Esophagus squamous epithelium (tissue), 5 donors: ENCODE measurements at regions not wholly inside any gene's neighbourhood (a gene's known extent, or its start where the extent isn't known, plus 50 kb on each side); places are given as distances from the start of the nearest gene placed in this dataset.

Source experiments
- DNase-seq: peaks from one replicate; lab custom pipeline; 2025; lab: John Stamatoyannopoulos, UW
- H3K27ac ChIP-seq, 4 donors: fragments of 200-600 bp; sonication (generic); one replicate each; pipeline ENCODE4 v1.5.1; 2016 to 2019; ENCODE audit warnings: mild to moderate bottlenecking in 1 of 4
- H3K27me3 ChIP-seq, 4 donors: fragments of 200-600 bp; sonication (generic); 1 replicate in 3 of 4; 2 replicates in 1 of 4; pipeline versions ENCODE4 v1.5.1 to v1.6.0; 2017 to 2021; ENCODE audit warnings: antibody characterized with exemption in 1 of 4
- H3K36me3 ChIP-seq, 3 donors: fragments of 200-600 bp; sonication (generic); one replicate each; pipeline ENCODE4 v1.5.1; 2016 to 2019
- H3K4me1 ChIP-seq, 3 donors: fragments of 200-600 bp; sonication (generic); one replicate each; pipeline ENCODE4 v1.5.1; 2017 to 2019
- H3K4me3 ChIP-seq, 4 donors: fragments of 200-600 bp; sonication (generic); 1 replicate in 3 of 4; 2 replicates in 1 of 4; pipeline ENCODE4 v1.5.1; 2016 to 2019; ENCODE audit warnings: mild to moderate bottlenecking in 2 of 4, moderate library complexity in 1 of 4
- H3K9me3 ChIP-seq, 3 donors: fragments of 200-600 bp; sonication (generic); one replicate each; pipeline ENCODE4 v1.5.1; 2016 to 2019
- POLR2A ChIP-seq, 4 donors: fragments of 450-650 bp; IDR thresholded peaks; one replicate each; pipeline ENCODE4 v1.6.1; 2017; ENCODE audit warnings: antibody characterized with exemption in 4 of 4, mild to moderate bottlenecking in 4 of 4, moderate library complexity in 3 of 4
- WGBS, 2 donors: methylation state at CpG; one replicate each; pipeline ENCODE4 v1.1.5; 2018; 5-methylcytosine and 5-hydroxymethylcytosine counted together
- intact Hi-C: fragments of 100-400 bp; cut with DNase I; formaldehyde crosslinking; loops from one replicate; pipeline ENCODE4 v1.15.0; 2022
- TF ChIP-seq, protein P1 (sequence below), 6 experiments: fragments of 450-650 bp in 4 of 6; fragments of 200-600 bp in 2 of 6; sonication (generic) in 2 of 6; IDR thresholded peaks; one replicate each; pipeline ENCODE4 v1.5.1; 2016 to 2019; ENCODE audit warnings: antibody characterized with exemption in 6 of 6, mild to moderate bottlenecking in 4 of 6, moderate library complexity in 4 of 6
- donor health status: DM: yes; HTN: yes; CAD: no.

DNA sequence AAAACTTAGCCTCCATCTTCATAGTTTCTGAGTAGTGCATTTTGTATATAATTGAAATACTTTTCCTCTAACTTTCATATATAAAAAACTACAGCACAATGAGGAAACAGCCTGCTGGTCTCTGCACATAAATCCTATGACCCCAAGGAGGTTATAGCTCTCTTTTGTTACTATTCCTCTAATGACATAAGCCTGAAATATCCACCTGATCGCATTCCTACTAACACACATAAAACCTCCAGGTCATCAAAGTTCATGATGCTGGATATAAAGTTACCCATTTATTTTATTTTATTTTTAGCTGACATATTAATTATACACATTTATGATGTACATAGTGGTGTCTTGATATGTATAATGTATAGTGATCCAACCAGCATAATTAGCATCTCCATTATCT is 1042.0 kb upstream of the B3GALT2 start:
- no peak for DNase-seq
- WGBS, 2 donors, result 86 to 87% methylated on average over 1 of the region's 1 CpG
- Histone ChIP-seq H3K27ac (no peak overlapping the region), H3K9me3 (no peaks in the 10 kb centered on the region), H3K36me3 (no peaks in the 10 kb centered on the region), H3K4me1 (no peaks in the 10 kb centered on the region), H3K4me3 (no peak overlapping the region), H3K27me3 (no peaks in the 10 kb centered on the region)
- intact Hi-C loops, result no loop called here
- no peak for TF ChIP-seq POLR2A (IDR thresholded peaks at IDR 0.05)
- TF ChIP-seq, protein P1, sequence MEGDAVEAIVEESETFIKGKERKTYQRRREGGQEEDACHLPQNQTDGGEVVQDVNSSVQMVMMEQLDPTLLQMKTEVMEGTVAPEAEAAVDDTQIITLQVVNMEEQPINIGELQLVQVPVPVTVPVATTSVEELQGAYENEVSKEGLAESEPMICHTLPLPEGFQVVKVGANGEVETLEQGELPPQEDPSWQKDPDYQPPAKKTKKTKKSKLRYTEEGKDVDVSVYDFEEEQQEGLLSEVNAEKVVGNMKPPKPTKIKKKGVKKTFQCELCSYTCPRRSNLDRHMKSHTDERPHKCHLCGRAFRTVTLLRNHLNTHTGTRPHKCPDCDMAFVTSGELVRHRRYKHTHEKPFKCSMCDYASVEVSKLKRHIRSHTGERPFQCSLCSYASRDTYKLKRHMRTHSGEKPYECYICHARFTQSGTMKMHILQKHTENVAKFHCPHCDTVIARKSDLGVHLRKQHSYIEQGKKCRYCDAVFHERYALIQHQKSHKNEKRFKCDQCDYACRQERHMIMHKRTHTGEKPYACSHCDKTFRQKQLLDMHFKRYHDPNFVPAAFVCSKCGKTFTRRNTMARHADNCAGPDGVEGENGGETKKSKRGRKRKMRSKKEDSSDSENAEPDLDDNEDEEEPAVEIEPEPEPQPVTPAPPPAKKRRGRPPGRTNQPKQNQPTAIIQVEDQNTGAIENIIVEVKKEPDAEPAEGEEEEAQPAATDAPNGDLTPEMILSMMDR (IDR thresholded peaks at IDR 0.05), result no peak

DNA sequence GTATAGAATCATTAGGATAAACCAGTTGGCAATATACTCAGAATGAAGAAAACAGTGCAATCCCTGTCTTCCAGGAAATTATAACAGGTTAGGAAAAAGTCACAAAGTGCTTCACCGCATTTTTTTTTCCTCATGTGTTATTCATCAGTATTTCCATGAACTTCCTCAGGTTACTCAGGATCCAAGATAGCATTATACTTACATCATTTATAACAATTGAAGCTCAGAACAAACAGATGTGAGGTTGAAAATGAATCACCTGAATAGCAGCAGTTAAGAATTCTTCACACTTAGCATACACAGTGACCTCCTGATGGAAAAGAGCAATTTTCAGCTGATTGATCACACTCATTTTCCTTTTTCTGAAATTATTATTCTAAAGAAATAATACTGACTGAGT is 1040.7 kb upstream of the B3GALT2 start:
- 39 to 59% methylated on average over 1 of the region's 1 CpG for WGBS, 2 donors

DNA sequence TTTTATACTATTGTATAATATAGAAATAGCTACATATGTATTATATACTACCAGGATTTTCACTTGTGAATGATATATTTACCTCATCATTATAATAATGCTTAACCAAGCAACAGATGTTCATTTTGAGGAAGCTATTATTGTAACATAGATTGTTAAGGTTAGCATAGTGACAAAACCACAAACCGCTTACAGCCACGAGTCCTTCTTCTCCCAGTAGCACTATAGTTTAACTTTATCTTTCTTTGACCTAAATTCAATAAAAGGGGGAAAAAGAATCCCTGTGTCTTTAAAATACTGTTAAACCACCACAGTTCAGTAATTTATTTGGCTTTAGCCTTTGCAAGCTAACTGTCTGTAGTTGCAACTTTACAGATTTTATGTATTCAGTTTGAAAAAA is 1039.4 kb upstream of the B3GALT2 start:
- TF ChIP-seq, protein P1 (IDR thresholded peaks at IDR 0.05), result no peak
- H3K36me3 ChIP-seq, result no peaks in the 10 kb centered on the region

More for the DNA sequence above, 1040.7 kb upstream of the B3GALT2 start:
- TF ChIP-seq POLR2A (IDR thresholded peaks at IDR 0.05), result no peak
- TF ChIP-seq, protein P1 (IDR thresholded peaks at IDR 0.05), result no peak
- Histone ChIP-seq H3K9me3 (no peaks in the 10 kb centered on the region), H3K36me3 (no peaks in the 10 kb centered on the region), H3K27me3 (no peaks in the 10 kb centered on the region), H3K4me3 (no peak overlapping the region), H3K4me1 (no peaks in the 10 kb centered on the region), H3K27ac (no peak overlapping the region)
- no peak for DNase-seq
- intact Hi-C loops, result no loop called here

DNA sequence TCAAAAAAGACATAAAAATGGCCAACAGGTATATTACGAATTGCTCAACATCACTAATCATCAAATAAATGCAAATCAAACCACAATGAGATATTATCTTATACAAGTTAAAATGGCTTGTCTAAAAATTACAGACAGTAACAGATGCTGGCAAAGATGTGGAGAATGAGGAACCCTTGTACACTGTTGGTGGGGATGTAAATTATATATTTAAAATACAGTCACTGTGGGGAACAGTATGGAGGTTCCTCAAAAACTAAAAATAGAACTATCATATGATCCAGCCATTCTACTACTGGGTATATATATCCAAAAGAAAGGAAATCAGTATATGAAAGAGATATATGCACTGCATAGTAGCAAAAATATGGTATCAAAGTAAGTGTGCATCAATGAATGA is 1037.2 kb upstream of the B3GALT2 start:
- 52 to 75% methylated on average over 1 of the region's 1 CpG for WGBS, 2 donors
- TF ChIP-seq POLR2A (IDR thresholded peaks at IDR 0.05), result no peak
- TF ChIP-seq, protein P1 (IDR thresholded peaks at IDR 0.05), result no peak
- Histone ChIP-seq H3K27ac (no peak overlapping the region), H3K4me1 (no peaks in the 10 kb centered on the region), H3K4me3 (no peak overlapping the region), H3K9me3 (no peaks in the 10 kb centered on the region), H3K27me3 (no peaks in the 10 kb centered on the region), H3K36me3 (no peaks in the 10 kb centered on the region)
- intact Hi-C loops, result no loop called here
- DNase-seq, result no peak

More for the DNA sequence above, 1039.4 kb upstream of the B3GALT2 start:
- no peak for DNase-seq
- Histone ChIP-seq H3K27me3 (no peaks in the 10 kb centered on the region), H3K4me1 (no peaks in the 10 kb centered on the region), H3K4me3 (no peak overlapping the region), H3K9me3 (no peaks in the 10 kb centered on the region), H3K27ac (no peak overlapping the region)
- intact Hi-C loops, result no loop called here
- 31 to 37% methylated on average over 2 of the region's 2 CpGs for WGBS, 2 donors

DNA sequence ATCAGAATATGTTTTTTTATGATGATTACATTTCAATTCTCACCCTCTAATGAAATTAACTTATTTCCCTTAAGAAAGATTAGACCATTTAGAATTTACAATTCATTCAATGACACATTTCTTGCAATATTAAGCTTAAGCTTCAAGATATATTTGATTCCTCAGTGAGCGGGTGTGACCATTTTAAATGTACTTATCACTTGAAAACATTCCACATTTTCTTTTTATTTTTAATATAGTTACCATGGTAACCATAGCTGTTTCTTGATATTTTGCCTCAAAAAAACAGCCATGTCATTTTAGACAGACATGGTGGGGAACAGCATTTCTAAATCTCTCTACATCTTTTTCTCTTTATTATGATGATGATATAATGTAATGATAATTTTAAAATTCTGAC is 1029.0 kb upstream of the B3GALT2 start:
- no peaks in the 10 kb centered on the region for H3K36me3 ChIP-seq
- TF ChIP-seq, protein P1 (IDR thresholded peaks at IDR 0.05), result no peak
- no peak for TF ChIP-seq POLR2A (IDR thresholded peaks at IDR 0.05)
- 88 to 95% methylated on average over 1 of the region's 1 CpG for WGBS, 2 donors

More for the DNA sequence above, 1029.0 kb upstream of the B3GALT2 start:
- DNase-seq, result no peak
- Histone ChIP-seq H3K27ac (no peak overlapping the region), H3K4me1 (no peaks in the 10 kb centered on the region), H3K4me3 (no peak overlapping the region), H3K27me3 (no peaks in the 10 kb centered on the region), H3K9me3 (no peaks in the 10 kb centered on the region)
- intact Hi-C loops, result no loop called here
